A673 (cell line): ENCODE measurements at regions not wholly inside any gene's neighbourhood (a gene's known extent, or its start where the extent isn't known, plus 50 kb on each side); places are given as distances from the start of the nearest gene placed in this dataset.

ENCODE experiments used
- BruUV-seq: library from RNA; stranded (reverse); fragments of 400-500 nt; replicated peaks from 2 replicates; lab custom pipeline; 2021; lab: Mats Ljungman, UMichigan
- CTCF ChIA-PET: fragments of 300-600 bp; sonication (Branson Sonifier 250); formaldehyde crosslinking; loops from one replicate; lab custom pipeline; 2022; ENCODE audit warnings: antibody characterized with exemption; lab: Charles Lee
- POLR2A ChIA-PET: fragments of 300-600 bp; sonication (Branson Sonifier 250); formaldehyde crosslinking; loops from one replicate; lab custom pipeline; 2022; ENCODE audit warnings: antibody characterized with exemption; ENCODE audit not compliant: low non-redundant PET; lab: Charles Lee
- DNase-seq: peaks from one replicate; pipeline ENCODE4 v3.0.0-alpha.2; 2015; ENCODE audit warnings: low spot score
- H3K27ac ChIP-seq: fragments of 200-600 bp; sonication (generic); 2 replicates; pipeline ENCODE4 v1.5.1; 2016; ENCODE audit warnings: mixed run types, low read depth, mild to moderate bottlenecking, mixed read lengths, antibody characterized with exemption, low read length; ENCODE audit not compliant: poor library complexity, severe bottlenecking
- H3K27me3 ChIP-seq: fragments of 200-600 bp; sonication (generic); replicated peaks from 2 replicates; pipeline ENCODE4 v1.6.1; 2017; ENCODE audit warnings: mixed run types, low read depth, mild to moderate bottlenecking, mixed read lengths, antibody characterized with exemption, low read length; ENCODE audit not compliant: insufficient read depth, poor library complexity
- H3K36me3 ChIP-seq: fragments of 200-600 bp; sonication (generic); 2 replicates; pipeline ENCODE4 v1.6.1; 2016; ENCODE audit warnings: mixed run types, mild to moderate bottlenecking, mixed read lengths, antibody characterized with exemption, low read length; ENCODE audit not compliant: insufficient read depth, poor library complexity, severe bottlenecking
- H3K4me1 ChIP-seq: fragments of 200-600 bp; sonication (generic); 2 replicates; pipeline ENCODE4 v1.6.1; 2017; ENCODE audit warnings: mixed run types, mild to moderate bottlenecking, mixed read lengths, antibody characterized with exemption, low read length; ENCODE audit not compliant: insufficient read depth, poor library complexity, severe bottlenecking
- H3K4me3 ChIP-seq: fragments of 200-600 bp; sonication (generic); 2 replicates; pipeline ENCODE4 v1.5.1; 2016; ENCODE audit warnings: low read depth, mixed run types, mild to moderate bottlenecking, mixed read lengths, low read length; ENCODE audit not compliant: poor library complexity, severe bottlenecking
- H3K9me3 ChIP-seq: fragments of 200-600 bp; sonication (generic); 2 replicates; pipeline ENCODE4 v1.6.1; 2016; ENCODE audit warnings: mixed run types, low read depth, mild to moderate bottlenecking, mixed read lengths, antibody characterized with exemption, low read length; ENCODE audit not compliant: poor library complexity, severe bottlenecking
- CTCF ChIP-seq: fragments of 300-800, 200-600 bp; sonication (generic); conservative IDR thresholded peaks from 2 replicates; pipeline ENCODE4 v1.5.1; 2017; ENCODE audit warnings: low read depth, mild to moderate bottlenecking, antibody characterized with exemption, low read length, moderate library complexity, mixed read lengths
- EZH2 ChIP-seq: fragments of 200-600 bp; sonication (generic); IDR thresholded peaks from 2 replicates; pipeline ENCODE4 v1.6.1; 2017; ENCODE audit warnings: borderline replicate concordance, low read depth, mild to moderate bottlenecking, mixed read lengths, antibody characterized with exemption, low read length; ENCODE audit not compliant: poor library complexity, severe bottlenecking
- intact Hi-C: fragments of 100-400 bp; cut with micrococcal nuclease; formaldehyde crosslinking; loops from one replicate; pipeline ENCODE4 v1.10.0; 2022; ENCODE audit not compliant: unreplicated experiment

- Histone ChIP-seq H3K4me1 (no peaks in the 10 kb centered on the region), H3K4me3 (no peak overlapping the region), H3K27ac (no peak overlapping the region), H3K27me3 (no peaks in the 10 kb centered on the region), H3K9me3 (no peaks in the 10 kb centered on the region), H3K36me3 (no peaks in the 10 kb centered on the region)
- CTCF ChIA-PET, result no interaction called here
- intact Hi-C loops, result no loop called here
- POLR2A ChIA-PET, result no interaction called here
- no TSS peak for BruUV-seq
- no peak for DNase-seq
- TF ChIP-seq EZH2 (no peak), CTCF (no peak)
Measured at GRCh38 chr5:118243068-118243467, 745.3 kb downstream of the DTWD2 start.

DNA sequence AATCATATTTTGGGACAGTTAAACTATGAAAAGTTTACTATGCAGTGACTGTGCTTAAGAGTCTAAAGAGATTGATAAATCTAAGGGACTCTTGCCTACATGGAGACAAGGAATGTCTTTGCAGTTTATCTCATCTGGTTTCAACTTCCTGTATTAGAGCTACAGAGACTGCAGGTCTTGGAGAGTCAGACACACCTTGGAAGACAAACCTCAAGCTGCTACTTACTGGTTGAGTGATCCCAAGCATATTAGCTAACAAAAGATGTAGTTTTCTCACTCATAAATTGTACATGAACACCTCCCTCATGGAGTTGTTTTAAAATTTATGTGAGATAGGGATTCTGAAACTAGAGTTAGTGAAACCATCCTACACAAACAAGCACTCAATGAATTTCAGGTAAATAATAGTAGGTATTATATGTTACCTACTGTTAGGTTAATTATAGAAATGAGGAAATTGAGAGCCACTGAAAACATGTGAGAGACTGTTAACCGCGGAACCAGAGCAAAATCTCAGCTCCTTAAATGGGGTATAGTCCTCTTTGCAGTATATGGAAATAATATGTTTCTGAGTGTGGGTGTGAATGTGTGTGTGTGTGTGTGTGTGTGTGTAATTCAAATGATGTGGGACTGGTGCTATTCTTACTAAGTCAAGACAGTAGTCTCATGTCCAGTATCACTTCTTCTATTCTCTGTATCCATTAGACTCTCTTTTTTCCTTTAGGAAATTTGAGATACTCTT is 752.1 kb downstream of the DTWD2 start:
- no peaks in the 10 kb centered on the region for H3K36me3 ChIP-seq

DNA sequence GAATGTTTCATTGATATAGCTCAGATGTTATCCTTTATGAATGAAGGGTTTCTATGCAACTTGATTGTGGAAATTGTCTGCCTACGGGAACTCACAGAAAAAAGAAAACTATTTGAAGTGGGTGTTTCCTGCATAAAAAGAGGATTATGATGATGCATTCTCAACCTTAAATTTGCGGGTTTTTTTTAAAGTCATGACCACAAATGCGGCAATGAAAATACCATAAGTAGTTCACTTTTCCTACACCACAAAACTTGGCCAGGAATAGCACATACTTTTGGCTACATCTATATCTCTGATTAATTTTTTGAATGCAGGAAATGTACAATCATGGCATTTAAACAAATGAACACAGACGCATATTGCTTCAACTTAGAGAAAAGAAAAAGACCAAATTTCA is 754.7 kb downstream of the DTWD2 start:
- ChIA-PET CTCF (no interaction called here), POLR2A (no interaction called here)
- TF ChIP-seq CTCF, result no peak
- no peak for TF ChIP-seq EZH2
- intact Hi-C loops, result no loop called here
- Histone ChIP-seq H3K27ac (no peak overlapping the region), H3K4me3 (no peak overlapping the region), H3K36me3 (no peaks in the 10 kb centered on the region), H3K9me3 (no peaks in the 10 kb centered on the region), H3K27me3 (no peaks in the 10 kb centered on the region), H3K4me1 (no peaks in the 10 kb centered on the region)
- BruUV-seq, result no TSS peak
- DNase-seq, result peak; percentile 6

More for the DNA sequence above, 752.1 kb downstream of the DTWD2 start:
- BruUV-seq, result no TSS peak
- no peaks in the 10 kb centered on the region for H3K9me3 ChIP-seq
- ChIA-PET POLR2A (no interaction called here), CTCF (no interaction called here)
- no peaks in the 10 kb centered on the region for H3K27me3 ChIP-seq
- no peak overlapping the region for H3K27ac ChIP-seq
- no peak overlapping the region for H3K4me3 ChIP-seq
- TF ChIP-seq EZH2 (no peak), CTCF (no peak)
- no peak for DNase-seq
- intact Hi-C loops, result no loop called here
- H3K4me1 ChIP-seq, result no peaks in the 10 kb centered on the region
